Glutamatergic neuron (in vitro differentiated cells): ENCODE measurements at regions not wholly inside any gene's neighbourhood (a gene's known extent, or its start where the extent isn't known, plus 50 kb on each side); places are given as distances from the start of the nearest gene placed in this dataset.

ENCODE experiments used
- DNase-seq: peaks from one replicate; pipeline ENCODE4 v3.0.0; 2022
- H3K27ac Mint-ChIP-seq: one replicate; pipeline ENCODE4 v1.8.0; 2020; ENCODE audit warnings: mild to moderate bottlenecking, mixed read lengths, inconsistent platforms; ENCODE audit not compliant: unreplicated experiment
- H3K27me3 Mint-ChIP-seq: one replicate; pipeline ENCODE4 v1.8.0; 2020; ENCODE audit warnings: mild to moderate bottlenecking, moderate library complexity, mixed read lengths, inconsistent platforms; ENCODE audit not compliant: unreplicated experiment
- H3K36me3 Mint-ChIP-seq: one replicate; pipeline ENCODE4 v1.8.0; 2020; ENCODE audit warnings: mild to moderate bottlenecking, mixed read lengths, inconsistent platforms; ENCODE audit not compliant: unreplicated experiment
- H3K4me1 Mint-ChIP-seq: one replicate; pipeline ENCODE4 v1.8.0; 2020; ENCODE audit warnings: mild to moderate bottlenecking, low read depth, mixed read lengths, inconsistent platforms; ENCODE audit not compliant: unreplicated experiment
- H3K4me3 Mint-ChIP-seq: one replicate; pipeline ENCODE4 v1.8.0; 2020; ENCODE audit warnings: mild to moderate bottlenecking, mixed read lengths, inconsistent platforms; ENCODE audit not compliant: unreplicated experiment
- H3K9me3 Mint-ChIP-seq: one replicate; pipeline ENCODE4 v1.8.0; 2020; ENCODE audit warnings: mild to moderate bottlenecking, moderate library complexity, mixed read lengths, inconsistent platforms; ENCODE audit not compliant: unreplicated experiment
- TF ChIP-seq, protein P1 (sequence below): fragments of 200-600 bp; sonication (generic); IDR thresholded peaks from one replicate; pipeline ENCODE4 v1.5.0; 2021; ENCODE audit not compliant: partially characterized antibody, unreplicated experiment

DNA sequence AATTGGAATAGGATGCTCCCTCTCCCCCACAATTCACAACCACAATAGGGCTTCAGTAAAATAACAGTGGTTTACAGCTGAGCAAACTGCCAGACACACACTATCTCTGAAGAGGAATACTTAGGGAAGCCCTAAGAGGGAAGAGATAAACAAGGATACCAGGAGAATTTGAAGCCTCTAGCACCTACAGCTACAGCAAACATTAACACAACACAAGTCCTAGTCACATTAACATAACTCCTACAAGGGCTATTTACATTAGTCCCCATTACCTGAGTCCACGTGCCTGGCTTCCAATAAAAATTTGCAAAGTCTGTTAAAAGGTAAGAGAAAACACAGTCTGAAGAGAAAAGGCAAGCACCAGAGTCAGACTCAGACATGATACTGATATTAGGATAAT is 346.9 kb upstream of the CDIN1 start:
- no peak overlapping the region for H3K27ac Mint-ChIP-seq
- no peaks in the 10 kb centered on the region for H3K9me3 Mint-ChIP-seq
- no peaks in the 10 kb centered on the region for H3K27me3 Mint-ChIP-seq
- DNase-seq: no peak
- no peaks in the 10 kb centered on the region for H3K36me3 Mint-ChIP-seq
- H3K4me3 Mint-ChIP-seq: no peak overlapping the region
- TF ChIP-seq, protein P1, sequence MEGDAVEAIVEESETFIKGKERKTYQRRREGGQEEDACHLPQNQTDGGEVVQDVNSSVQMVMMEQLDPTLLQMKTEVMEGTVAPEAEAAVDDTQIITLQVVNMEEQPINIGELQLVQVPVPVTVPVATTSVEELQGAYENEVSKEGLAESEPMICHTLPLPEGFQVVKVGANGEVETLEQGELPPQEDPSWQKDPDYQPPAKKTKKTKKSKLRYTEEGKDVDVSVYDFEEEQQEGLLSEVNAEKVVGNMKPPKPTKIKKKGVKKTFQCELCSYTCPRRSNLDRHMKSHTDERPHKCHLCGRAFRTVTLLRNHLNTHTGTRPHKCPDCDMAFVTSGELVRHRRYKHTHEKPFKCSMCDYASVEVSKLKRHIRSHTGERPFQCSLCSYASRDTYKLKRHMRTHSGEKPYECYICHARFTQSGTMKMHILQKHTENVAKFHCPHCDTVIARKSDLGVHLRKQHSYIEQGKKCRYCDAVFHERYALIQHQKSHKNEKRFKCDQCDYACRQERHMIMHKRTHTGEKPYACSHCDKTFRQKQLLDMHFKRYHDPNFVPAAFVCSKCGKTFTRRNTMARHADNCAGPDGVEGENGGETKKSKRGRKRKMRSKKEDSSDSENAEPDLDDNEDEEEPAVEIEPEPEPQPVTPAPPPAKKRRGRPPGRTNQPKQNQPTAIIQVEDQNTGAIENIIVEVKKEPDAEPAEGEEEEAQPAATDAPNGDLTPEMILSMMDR: no peak
- no peaks in the 10 kb centered on the region for H3K4me1 Mint-ChIP-seq

DNA sequence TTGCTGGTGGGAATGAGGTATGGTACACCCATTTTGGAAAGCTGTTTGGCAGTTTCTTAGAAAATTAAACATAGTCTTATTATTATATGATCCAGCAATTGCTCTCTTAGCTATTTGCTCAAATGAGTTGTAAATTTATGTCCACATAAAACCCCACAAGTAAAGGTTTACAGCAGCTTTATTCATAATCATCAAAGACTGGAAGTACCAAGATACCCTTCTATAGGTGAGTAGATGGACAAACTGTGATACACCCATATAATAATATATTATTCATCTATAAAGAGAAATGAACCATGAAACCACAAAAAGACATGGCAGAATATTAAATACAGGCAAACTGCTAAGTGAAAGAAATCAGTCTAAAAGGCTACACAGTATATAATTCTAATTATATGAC is 344.7 kb upstream of the CDIN1 start:
- H3K4me1 Mint-ChIP-seq: no peaks in the 10 kb centered on the region
- H3K36me3 Mint-ChIP-seq: no peaks in the 10 kb centered on the region
- no peaks in the 10 kb centered on the region for H3K9me3 Mint-ChIP-seq
- no peak for DNase-seq
- TF ChIP-seq, protein P1: no peak
- H3K4me3 Mint-ChIP-seq: no peak overlapping the region
- no peaks in the 10 kb centered on the region for H3K27me3 Mint-ChIP-seq
- no peak overlapping the region for H3K27ac Mint-ChIP-seq

DNA sequence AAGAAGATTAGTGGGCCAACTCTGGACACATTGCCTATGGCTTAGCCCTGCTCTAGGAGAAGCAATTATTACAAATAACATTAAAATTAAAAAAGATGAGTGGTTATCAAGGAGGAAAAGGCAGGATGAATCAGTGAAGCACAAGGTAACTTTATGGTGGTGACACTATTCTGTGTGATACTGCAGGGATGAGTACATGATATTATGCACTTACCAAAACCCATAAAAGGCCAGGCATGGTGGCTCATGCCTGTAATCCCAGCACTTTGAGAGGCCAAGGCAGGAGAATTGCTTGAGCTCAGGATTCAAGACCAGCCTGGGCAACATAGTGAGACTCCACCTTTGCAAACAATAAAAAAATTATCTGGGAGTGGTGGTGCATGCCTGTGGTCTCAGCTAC is 344.3 kb upstream of the CDIN1 start:
- no peak for DNase-seq
- Mint-ChIP-seq H3K36me3 (no peaks in the 10 kb centered on the region), H3K27me3 (no peaks in the 10 kb centered on the region), H3K4me1 (no peaks in the 10 kb centered on the region), H3K4me3 (no peak overlapping the region), H3K27ac (no peak overlapping the region), H3K9me3 (no peaks in the 10 kb centered on the region)
- TF ChIP-seq, protein P1: no peak

DNA sequence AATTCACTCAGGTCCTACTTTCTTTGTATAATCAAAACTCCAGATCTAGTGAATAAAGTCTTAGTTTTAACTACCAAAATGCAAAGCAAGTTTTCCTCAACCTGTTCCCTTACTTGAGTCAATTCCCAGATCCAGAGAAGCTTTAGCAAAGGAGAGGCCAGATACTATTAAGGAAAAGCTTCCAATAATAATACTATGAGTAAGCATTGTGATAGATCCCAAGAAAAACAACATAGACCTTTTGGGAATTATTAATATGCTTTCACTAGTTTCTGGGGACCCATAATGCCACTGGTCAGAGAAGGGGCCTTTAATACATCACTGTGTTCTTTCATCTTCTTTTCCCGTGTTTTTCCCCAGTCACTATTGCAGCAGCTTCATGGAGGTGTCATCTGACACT is 339.9 kb upstream of the CDIN1 start:
- no peak for DNase-seq
- Mint-ChIP-seq H3K27ac (no peak overlapping the region), H3K27me3 (no peaks in the 10 kb centered on the region), H3K9me3 (peaks cover 2% of the 10 kb centered on the region), H3K36me3 (no peaks in the 10 kb centered on the region), H3K4me3 (no peak overlapping the region), H3K4me1 (no peaks in the 10 kb centered on the region)
- TF ChIP-seq, protein P1: no peak

DNA sequence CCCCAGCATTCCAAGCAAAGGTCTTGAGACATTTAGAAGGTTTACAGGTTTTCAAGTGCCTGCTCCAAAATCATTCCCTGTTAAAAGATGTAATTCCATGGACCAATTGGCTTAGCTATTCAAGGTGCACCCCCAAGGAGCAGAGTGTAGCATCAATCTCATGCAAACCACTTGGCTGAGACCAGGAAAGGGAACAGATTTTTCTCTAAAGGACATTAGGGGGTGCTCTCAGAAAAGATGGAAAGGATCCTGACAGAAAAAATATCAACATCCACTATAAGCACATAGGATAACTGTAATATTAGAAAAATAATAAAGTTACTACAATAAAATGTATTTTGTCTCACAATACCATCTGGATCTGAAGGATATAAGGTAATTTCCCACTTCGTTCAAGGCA is 328.0 kb upstream of the CDIN1 start:
- Mint-ChIP-seq H3K4me3 (no peak overlapping the region), H3K36me3 (no peaks in the 10 kb centered on the region), H3K4me1 (no peaks in the 10 kb centered on the region), H3K27ac (no peak overlapping the region), H3K9me3 (no peaks in the 10 kb centered on the region), H3K27me3 (no peaks in the 10 kb centered on the region)
- TF ChIP-seq, protein P1: no peak
- DNase-seq: no peak
